HG03521 (cell line): ENCODE measurements at regions not wholly inside any gene's neighbourhood (a gene's known extent, or its start where the extent isn't known, plus 50 kb on each side); places are given as distances from the start of the nearest gene placed in this dataset.
"Not testable (repeated sequence)": the region's sequence is repeated elsewhere in the genome, so short reads cannot be mapped to it uniquely, and the experiment has no call there.

Source experiments
- ATAC-seq: cut with Tn5 transposase; IDR thresholded peaks from one replicate; pipeline ENCODE4 v1.9.1; 2021; ENCODE audit warnings: mild to moderate bottlenecking, moderate library complexity; ENCODE audit not compliant: unreplicated experiment

DNA sequence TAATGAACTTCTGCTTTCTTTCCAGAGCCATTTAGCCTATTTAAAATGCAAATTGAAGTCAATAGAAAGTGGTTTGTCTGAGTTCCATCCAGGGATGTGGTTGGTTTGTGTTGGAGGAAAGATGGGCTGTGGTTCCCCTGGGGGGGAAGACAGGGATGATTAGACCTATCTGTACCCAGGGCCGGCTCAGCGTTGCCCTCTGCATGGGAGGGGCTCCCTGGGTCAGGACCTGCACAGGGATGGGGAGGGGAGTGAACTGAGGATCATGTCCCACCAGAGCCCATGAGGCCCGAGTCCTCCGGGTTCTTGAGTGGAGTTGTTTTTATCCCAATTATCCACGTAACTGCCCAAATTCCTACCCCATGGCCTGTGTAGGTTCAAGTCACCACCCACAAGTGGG lies 76.9 kb upstream of the SFSWAP start:
- ATAC-seq: no peak

DNA sequence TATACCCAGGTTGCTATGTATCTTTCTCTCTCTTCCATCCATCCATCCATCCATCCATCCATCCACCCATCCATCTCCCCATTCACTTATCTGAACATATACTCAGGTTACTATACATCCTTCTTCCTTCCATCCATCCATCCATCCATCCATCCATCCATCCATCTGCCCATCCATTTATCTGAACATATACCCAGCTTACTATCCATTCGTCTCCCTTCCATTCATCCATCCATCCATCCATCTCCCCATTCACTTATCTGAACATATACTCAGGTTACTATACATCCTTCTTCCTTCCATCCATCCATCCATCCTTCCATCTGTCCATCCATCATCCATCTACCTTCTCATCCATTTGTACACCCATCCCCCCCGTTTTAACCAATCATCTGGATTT lies 75.9 kb upstream of the SFSWAP start:
- not testable (repeated sequence) for ATAC-seq

DNA sequence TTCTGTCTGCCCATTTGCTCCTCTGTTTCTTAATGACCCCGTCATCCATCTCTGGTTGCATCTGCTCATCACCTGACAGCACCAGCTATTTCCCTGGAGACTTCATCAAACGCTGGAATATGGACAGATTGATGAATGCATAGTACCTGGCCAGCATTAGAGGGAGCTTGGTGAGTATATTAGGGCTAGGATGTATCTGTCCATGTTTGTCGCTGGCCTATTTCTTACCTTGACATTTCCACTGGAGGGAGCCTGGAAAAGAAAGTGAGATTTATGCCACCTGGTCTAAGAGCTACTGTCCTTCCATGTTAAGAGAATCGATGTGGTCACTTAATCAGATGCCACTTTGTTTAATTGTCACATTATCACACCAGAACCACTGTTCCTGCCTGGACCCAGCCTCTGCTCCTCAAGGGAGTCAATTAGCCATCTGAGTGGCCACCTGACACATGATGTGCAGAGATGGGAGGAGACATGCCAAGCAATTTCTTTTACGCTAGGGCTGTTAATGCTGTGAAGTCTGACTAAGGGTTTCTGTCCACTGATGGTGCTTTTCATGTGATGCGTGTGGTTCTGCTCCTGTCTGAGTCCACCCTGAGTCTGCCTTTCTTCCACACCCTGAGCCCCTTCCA lies 75.3 kb upstream of the SFSWAP start:
- ATAC-seq: no peak

DNA sequence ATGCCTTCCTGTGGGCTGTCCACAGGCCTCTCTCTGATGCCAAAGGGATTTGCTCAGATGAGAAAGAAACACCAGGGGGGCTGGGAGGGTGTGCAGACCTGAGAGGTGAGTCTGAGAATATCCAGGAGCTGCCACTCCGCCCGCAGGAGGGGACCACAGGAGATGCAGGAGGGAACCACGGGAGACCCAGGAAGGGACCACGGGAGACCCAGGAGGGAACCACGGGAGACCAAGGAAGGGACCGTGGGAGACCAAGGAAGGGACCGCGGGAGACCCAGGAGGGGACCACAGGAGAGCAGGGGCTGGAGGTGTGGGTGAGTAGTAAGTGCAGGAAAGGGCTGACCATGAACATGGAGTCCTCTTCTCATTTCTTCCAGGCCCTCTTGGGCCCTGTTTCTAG lies 74.6 kb upstream of the SFSWAP start:
- no peak for ATAC-seq

DNA sequence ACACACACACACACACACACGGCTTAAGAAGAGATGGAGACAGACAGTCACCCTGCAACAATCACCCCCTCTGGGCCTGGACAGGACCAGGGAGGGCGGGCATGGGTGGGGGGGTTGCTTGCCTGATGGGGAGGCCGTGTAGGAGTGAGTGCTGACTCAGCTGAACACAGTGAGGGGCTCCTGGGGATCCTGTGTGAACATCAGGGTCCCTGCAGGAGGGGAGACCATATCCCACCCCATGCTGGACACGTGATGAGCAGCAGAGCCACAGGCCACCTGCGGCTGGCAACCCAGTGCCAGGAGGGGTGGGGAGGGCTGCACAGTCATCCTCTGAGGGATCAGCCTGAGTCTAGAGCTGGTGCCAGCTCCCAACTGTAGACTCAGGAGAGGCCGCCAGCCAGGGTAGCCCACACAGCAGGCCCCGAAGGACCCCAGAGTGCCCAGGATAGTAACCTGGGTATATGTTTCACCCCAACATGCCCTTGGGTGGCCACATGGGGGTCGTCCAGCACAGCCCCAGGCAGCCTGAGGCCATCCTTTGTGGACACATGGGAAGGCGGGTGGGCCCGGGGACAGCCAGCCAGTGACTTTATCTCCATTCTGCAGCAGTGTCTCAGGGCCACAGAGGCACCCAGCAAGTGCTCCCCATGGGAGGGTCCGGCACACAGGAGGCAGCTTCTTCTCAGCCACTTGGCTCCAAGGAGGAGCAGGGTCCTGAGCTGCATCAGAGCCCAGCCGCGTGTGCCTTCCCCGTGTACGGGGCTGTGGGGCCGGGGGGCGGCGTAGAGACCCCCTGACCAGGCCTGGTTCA lies 73.7 kb upstream of the SFSWAP start:
- no peak for ATAC-seq

DNA sequence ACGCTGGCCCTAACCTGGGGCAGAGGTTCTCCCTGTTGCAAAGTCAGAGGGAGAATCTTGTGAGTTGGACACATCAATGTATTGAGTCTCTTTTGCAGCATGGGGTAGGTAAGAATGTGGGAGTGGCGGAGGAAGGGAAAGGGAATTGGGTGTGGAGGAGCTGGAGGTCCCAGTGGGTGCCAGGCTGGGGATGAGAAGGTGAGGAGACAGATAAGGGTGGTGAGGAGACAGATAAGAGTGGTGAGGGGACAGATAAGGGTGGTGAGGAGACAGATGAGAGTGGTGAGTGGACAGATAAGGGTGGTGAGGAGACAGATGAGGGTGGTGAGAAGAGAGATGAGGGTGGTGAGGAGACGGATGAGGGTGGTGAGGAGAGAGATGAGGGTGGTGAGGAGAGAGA lies 72.9 kb upstream of the SFSWAP start:
- ATAC-seq: no peak

DNA sequence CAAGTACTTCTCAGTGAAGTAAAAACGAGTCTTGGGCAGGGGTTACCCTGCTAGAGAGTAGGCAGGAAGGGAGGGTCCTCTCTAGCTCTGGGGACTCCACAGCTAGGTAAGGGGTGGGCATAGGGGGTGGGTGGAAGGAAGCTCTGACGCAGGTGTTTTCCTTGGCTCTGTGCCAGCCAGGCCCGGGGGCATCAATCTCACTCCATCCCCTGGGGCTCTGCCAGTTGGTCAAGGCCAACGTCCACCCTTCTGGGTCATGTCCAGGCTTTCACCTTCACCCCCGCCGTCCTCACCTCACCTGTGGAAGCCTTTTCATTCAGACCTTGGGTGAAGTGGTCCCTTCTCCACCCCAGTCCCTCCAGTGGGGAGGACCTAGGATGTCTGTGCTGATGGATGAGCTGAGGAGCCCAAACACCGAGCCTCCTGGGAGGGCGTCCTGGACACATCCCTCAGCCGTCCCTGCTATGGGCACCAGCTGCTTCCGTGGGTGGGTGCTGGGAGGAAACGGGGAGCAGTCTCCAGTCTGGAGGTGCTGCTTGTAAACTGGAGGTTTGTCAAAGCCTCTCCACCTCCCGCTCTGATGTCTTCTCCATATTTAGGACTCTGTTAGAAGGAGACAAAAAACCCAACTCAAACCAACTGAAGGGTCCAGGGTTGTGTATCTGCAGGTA lies 71.5 kb upstream of the SFSWAP start:
- no peak for ATAC-seq

DNA sequence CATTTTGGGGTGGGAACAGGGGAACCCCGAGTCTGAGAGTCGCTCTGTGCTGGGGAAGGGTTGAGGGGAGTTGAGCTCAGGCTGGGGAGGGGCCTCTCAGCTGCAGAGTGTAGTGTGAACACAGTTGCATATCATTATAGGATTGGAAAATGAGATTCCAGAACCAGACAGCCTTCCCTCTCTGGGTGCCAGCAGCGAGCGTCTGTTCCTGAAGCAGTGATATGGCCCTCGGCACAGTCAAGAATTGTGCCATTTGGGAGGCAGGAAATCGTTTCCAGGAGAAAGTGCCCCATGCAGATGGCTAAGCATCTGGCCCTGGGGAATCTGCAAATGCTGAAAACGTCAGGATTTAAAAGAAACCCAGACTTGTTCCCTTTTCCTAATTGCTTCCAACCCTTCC lies 70.4 kb upstream of the SFSWAP start:
- ATAC-seq: no peak

DNA sequence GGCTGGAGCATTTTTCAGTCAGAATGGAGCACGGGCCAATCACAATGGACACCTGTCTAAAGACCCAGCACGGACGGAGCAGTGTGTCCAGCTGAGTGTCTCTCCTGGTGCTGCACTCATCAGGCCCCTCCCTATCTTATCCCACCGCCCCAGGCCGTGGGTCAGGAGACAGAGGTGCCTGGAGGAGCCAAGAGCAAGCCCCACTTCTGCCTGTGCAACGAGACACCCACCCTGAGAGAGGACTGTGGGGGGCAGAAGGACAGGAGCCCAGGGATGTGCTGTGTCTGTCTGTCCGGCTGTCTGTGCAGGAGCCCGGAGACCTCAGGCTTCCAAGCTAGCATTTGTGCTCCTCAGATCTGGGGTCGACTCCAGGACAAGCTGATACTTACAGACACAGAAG lies 69.6 kb upstream of the SFSWAP start:
- no peak for ATAC-seq

DNA sequence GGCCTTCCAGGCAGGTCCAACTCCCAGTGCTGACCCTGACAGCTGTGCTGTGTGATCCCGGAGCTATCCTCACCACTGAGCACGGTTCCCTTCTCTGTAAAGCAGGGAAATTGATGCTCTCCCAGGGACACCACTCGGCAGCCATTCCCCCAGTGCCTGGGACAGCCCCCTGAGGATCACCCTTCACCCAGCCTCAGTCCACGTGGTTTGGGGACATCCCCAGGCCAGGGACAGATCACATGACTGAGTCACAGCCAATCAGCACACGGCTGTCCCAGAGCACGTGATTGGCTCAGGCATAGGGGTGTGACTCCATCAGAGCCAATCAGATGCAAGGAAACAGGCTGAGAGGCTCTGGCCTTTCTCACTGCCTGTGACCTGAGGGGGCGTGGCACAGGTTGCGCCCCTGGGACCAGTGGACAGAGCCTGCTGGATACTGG lies 68.8 kb upstream of the SFSWAP start:
- no peak for ATAC-seq

DNA sequence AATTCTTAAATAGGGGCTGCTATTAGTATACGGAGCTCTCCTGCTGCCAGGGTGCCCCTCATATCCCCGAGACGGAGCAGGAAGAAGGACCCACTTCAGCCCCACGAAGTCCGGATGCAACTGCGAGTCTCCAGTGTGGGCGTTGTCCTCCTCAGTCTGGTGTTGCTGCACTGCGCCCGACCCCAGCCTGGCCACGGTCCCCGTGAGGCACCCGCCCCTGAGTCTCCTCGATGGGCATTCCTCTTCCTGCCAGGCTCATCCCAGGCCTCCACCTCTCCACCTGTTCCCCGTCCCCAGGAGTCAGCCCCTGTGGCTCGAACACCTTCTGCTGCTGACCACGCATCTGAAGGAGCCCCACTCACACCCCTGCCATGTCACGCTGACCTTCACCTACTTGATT lies 68.1 kb upstream of the SFSWAP start:
- no peak for ATAC-seq

DNA sequence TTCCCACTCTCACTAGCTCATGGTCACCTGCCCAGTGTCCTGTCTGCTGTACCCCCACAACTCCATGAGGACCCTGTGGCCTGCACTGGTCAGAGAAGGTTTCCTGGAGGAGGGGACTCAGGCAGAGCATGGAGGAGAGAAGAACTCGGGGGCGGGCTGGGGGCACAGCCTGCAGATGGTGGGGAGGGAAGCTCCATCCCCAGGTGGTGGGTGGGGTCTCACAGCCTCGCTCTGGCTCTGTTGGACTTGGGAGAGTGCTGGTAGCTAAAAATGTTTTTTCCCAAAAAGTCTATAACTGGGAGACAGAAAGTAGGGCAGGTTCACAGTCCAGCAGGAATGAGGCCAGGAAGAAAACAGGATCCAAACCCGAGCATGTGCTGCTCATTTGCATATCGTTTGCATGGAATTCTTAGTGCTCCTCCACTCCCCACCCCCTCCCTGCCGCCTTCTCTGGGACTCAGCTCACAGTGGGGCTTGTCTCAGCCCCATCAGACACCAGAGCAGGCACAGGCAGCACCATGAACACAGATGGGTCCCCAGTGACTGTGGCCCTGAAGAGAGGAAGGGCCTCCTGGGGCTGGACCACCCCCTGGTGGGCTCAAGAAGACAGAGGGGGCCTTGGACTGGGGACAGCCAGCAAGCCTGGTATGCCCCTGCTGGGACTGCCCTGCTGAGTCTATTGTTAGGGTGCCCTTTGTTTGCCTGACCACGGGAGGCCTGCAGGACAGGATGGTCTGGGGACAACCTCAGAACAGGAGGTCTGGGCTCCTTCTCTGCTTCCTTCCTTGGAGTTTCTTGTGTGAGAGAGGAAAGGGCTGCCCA lies 67.0 kb upstream of the SFSWAP start:
- ATAC-seq: no peak

DNA sequence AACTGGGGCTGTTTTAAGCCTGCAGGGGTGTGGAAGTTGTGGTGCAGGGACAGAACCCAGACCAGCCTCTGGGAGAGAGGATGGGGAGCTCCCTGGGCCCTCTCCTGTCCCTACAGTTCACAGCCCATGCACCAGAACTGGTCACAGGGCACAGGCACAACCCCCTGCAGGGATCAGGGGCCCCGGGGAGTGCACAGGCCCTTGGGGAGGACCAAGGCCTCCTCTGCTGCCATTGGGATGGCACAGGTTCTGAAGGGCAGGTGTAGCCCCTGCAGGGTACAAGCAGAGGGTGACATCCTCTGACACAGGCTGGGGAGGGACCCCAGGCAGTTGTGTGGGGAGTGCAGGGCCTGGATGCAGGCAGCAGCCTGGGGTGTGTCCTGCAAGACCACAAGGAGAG lies 66.4 kb upstream of the SFSWAP start:
- ATAC-seq: no peak

DNA sequence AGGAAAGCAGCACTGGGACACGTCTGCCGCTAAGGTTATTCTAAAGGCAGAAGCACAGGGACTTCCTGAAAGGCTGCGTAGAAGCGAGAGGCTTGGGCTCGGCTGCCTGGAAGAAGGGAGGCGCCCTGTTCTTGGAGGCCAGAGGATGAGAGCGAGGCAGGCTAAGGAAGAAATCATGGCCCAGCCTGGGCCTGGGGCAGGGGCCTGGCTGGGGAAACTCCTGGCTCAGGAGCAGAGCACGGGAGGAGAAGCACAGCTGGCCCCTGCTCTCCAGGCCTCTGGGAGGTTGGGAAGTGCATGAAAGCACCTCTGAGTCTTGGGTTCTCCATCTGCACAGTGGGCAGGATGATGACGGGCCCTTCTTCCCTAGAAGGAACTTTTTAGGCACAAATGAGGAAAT lies 66.0 kb upstream of the SFSWAP start:
- ATAC-seq: not testable (repeated sequence)

DNA sequence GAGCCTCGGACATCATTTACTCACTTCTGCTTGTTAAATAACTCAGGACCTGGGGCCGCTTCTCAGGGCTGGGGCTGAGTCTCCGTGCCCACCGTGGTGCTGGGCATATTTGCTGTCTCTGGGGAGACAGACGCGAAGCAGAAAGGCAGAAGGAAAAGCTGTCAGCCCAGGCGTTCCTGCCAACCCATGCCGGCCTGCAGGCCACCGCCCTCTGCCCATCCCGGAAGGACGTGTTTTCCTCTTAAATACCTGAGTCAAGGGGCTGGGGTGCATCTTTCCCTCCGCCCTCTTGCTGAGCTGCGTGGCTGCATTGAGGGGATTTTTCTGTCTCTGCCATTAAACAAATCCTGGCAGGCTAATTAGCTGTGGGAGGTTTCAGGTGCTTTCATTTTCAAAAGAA lies 65.3 kb upstream of the SFSWAP start:
- ATAC-seq: not testable (repeated sequence)

DNA sequence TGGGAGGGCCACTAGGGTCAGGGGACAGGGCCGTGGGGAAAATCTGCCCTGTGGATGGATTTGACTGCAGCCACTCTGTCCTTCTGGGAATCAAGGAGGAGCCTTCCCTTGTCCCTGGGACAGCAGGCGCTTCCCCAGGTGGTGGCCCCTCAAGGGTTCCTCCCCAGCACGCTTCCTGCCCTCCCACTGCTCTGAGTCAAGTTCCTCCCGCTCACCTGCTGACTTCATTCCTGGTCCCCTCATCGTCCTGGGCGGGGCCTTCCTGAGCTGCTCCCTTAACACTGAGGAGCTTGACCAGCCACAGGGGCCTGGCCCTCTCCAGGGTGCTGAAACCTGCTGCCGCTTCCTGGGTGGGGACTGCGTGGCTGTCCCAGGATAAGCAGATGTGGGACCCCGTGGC lies 64.4 kb upstream of the SFSWAP start:
- ATAC-seq: not testable (repeated sequence)

DNA sequence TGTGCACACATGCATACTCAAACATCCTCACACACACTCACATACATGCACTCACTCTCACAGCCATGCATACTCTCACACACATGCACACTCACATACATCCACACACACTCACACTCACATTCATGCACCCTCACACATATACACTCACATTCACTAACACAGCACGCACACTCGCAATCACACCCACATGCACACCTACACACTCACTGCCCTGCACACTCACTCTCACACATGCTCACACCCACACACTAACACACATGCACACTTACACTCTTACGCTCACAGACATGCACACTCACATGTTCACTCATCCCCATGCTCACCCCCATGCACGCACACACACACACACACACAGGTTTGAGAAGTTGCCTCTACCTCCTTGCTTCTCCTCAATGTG lies 63.2 kb upstream of the SFSWAP start:
- no peak for ATAC-seq

DNA sequence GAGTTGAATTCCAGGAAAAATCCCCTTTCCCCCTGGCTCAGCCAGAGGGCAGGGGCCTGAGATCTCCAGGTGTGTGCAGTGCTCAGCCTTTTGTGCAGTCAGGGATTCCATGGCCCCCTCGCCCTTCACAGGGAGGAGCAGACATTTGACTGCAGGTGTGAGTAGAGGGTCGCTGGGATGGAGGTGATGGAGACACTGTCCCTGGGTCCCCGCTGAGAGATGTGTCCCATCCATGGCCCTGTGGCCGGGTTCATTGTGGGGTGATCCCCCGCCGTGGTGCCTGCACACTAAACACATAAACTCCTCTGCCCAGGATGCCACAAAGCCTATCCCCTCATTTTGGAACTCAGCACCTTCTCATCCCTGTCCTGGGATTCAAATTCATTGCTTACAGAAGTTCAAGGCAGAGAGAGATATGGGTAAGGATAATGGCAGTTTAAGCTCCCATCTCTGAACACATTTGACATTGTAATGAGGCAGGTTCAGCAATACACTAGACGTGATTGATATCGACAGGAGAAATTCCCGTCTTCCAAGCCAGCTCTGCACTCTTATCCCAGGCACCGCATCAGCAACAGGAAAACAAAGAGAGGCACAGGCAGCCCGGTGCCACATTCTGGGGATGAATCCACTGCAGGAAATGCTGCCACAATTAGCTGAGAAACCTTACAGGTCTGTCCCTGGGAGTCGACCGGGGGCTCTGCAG lies 55.3 kb upstream of the SFSWAP start:
- not testable (repeated sequence) for ATAC-seq

DNA sequence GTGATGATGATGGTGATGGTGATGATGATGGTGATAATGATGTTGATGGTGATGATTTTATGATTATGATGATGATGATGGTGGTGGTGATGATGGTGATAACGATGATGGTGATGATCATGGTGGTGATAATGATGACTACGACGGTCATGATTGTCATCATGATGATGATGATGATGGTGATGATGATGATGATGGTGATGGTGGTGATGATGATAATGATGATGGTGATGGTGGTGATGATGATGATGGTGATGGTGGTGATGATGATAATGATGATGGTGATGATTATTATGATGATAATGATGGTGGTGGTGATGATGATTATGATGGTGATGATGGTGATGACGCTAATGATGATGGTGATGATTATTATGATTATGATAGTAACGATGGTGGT lies 54.1 kb upstream of the SFSWAP start:
- ATAC-seq: not testable (repeated sequence)

DNA sequence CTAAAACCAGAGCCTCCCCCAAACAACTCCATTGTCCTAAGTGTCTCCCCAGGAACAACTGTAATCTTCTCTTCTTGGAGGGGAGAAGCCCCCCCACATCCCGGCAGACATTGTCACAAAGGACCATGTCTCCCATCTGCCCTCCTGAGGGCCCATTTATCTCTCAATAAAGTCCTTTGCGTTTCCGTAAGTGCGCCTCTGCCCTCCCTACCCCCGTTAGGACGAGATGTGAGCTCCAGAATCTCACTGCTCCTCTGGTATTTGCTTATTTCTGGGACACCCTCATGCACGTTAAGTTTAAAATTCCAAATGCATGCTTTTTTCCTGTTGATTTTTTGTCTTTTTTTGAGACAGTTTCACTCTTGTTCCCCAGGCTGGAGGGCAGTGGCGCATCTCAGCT lies 52.3 kb upstream of the SFSWAP start:
- ATAC-seq: not testable (repeated sequence)

DNA sequence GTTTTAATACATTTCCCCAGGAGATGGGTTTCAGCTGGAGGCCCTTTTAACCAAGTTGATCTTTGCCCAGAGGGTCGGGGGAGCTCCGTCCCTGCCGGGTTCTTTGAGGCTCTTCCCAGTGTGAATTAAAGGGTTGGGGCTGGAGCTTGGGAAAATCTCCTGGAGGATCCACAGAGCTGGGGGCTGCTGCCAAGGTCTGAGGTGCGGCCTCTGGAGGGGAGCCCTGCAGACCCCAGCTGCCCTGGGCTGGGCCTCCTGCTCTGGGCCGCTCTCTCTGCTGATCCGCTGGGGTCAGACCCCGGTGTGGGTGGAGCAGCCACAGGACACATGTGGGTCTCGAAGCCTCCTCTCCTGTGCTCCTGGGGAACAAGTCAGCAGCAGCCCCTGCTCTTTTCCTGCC lies 51.4 kb upstream of the SFSWAP start:
- ATAC-seq: not testable (repeated sequence)
